Thyroid gland (tissue), 4 donors: ENCODE measurements at regions not wholly inside any gene's neighbourhood (a gene's known extent, or its start where the extent isn't known, plus 50 kb on each side); places are given as distances from the start of the nearest gene placed in this dataset.

Source experiments
- DNase-seq, 2 donors: peaks; one replicate each; pipeline ENCODE4 v3.0.0-alpha.2; 2019
- H3K27ac ChIP-seq, 3 donors: fragments of 200-600 bp; sonication (generic); 1 replicate in 2 of 3; 2 replicates in 1 of 3; pipeline ENCODE4 v1.5.1; 2016 to 2019; ENCODE audit warnings: mild to moderate bottlenecking in 1 of 3, moderate library complexity in 1 of 3
- H3K27me3 ChIP-seq: fragments of 200-600 bp; sonication (generic); one replicate; pipeline ENCODE4 v1.5.1; 2019
- H3K36me3 ChIP-seq, 2 donors: fragments of 200-600 bp; sonication (generic); one replicate each; pipeline ENCODE4 v1.5.1; 2016 to 2019
- H3K4me1 ChIP-seq, 2 donors: fragments of 200-600 bp; sonication (generic); one replicate each; pipeline ENCODE4 v1.5.1; 2017 to 2019
- H3K4me3 ChIP-seq, 3 donors: fragments of 200-600 bp; sonication (generic); replicated peaks in 1 of 3; 1 replicate in 2 of 3; 2 replicates in 1 of 3; pipeline ENCODE4 v1.5.1; 2016; ENCODE audit warnings: mild to moderate bottlenecking in 1 of 3
- H3K9me3 ChIP-seq: fragments of 200-600 bp; sonication (generic); one replicate; pipeline ENCODE4 v1.5.1; 2017
- CTCF ChIP-seq, 6 experiments: fragments of 200-600 bp in 3 of 6; fragments of 450-650 bp in 3 of 6; sonication (generic) in 3 of 6; IDR thresholded peaks; one replicate each; pipeline ENCODE4 v1.5.1; 2016 to 2019; ENCODE audit warnings: antibody characterized with exemption in 6 of 6, mild to moderate bottlenecking in 2 of 6, inconsistent platforms in 1 of 6, moderate library complexity in 1 of 6
- POLR2A ChIP-seq, 2 donors: fragments of 450-650 bp; IDR thresholded peaks; one replicate each; pipeline ENCODE4 v1.6.1; 2017; ENCODE audit warnings: antibody characterized with exemption in 2 of 2, mild to moderate bottlenecking in 2 of 2, moderate library complexity in 1 of 2
- WGBS, 2 donors: methylation state at CpG; one replicate each; pipeline ENCODE4 v1.1.5; 2017; 5-methylcytosine and 5-hydroxymethylcytosine counted together
- intact Hi-C: fragments of 100-400 bp; cut with DNase I; formaldehyde crosslinking; loops from one replicate; pipeline ENCODE4 v1.15.1; 2023

GRCh38 chr12:105840384-105840783 lies 298.4 kb downstream of the NUAK1 start:
- no peaks in the 10 kb centered on the region for H3K9me3 ChIP-seq
- H3K27me3 ChIP-seq, result no peaks in the 10 kb centered on the region
- intact Hi-C loops, result no loop called here
- no peak overlapping the region for H3K4me3 ChIP-seq
- WGBS, 2 donors, result 92 to 95% methylated on average over 4 of the region's 4 CpGs
- no peaks in the 10 kb centered on the region for H3K36me3 ChIP-seq
- H3K27ac ChIP-seq, result no peak overlapping the region
- no peak for DNase-seq
- TF ChIP-seq POLR2A (IDR thresholded peaks at IDR 0.05) (no peak), CTCF (IDR thresholded peaks at IDR 0.05) (no peak)
- H3K4me1 ChIP-seq, result no peaks in the 10 kb centered on the region

DNA sequence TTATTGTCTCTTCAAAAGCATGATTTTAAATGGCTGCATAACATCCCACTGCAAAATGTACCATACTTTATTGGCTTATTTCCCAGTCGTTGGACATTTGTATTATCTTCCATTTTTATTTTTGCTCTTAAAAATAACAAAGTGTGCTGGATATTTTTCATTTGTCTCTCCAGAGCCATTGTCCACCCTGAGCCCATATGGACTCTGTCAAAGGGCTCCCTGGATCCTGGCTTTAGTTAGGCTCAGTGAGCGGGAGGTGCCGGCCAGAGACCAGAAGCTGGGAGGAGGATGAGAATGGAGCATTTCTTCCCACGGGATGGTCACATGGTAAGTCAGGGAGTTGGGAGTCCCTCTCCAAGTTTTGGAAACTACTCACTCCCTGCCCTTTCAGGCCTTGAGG lies 296.9 kb downstream of the NUAK1 start:
- Histone ChIP-seq H3K4me1 (no peaks in the 10 kb centered on the region), H3K27me3 (no peaks in the 10 kb centered on the region), H3K36me3 (no peaks in the 10 kb centered on the region), H3K4me3 (no peak overlapping the region), H3K27ac (no peak overlapping the region), H3K9me3 (no peaks in the 10 kb centered on the region)
- WGBS, 2 donors, result 72 to 78% methylated on average over 4 of the region's 4 CpGs
- intact Hi-C loops, result no loop called here
- TF ChIP-seq POLR2A (IDR thresholded peaks at IDR 0.05), result no peak
- TF ChIP-seq CTCF (IDR thresholded peaks at IDR 0.05), result no peak
- DNase-seq, result no peak

DNA sequence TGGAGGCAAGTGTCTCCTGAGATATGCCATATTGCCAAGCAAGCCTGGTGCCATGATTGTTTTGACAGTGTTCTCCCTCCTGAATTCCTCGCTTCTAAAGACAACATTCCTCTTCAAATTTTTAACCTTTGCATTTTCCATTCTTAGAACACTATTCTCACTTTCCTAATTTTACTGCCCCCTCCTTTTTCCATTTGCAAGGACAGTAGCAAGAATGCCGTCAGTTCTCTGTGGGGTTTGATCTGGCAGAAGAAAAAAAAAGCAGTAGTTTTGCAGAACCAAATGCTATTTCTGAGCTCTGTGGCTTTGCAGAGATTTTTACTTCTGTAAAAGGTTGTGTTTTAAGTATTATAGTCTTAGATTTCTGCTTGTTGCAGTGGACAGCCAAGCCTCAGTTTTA lies 295.2 kb downstream of the NUAK1 start:
- Histone ChIP-seq H3K27me3 (no peaks in the 10 kb centered on the region), H3K36me3 (no peaks in the 10 kb centered on the region), H3K27ac (no peak overlapping the region), H3K9me3 (no peaks in the 10 kb centered on the region), H3K4me3 (no peak overlapping the region), H3K4me1 (no peaks in the 10 kb centered on the region)
- no peak for DNase-seq
- 63 to 65% methylated on average over 2 of the region's 2 CpGs for WGBS, 2 donors
- intact Hi-C loops, result no loop called here
- TF ChIP-seq CTCF (IDR thresholded peaks at IDR 0.05) (no peak), POLR2A (IDR thresholded peaks at IDR 0.05) (no peak)

GRCh38 chr12:105843986-105844760 lies 294.6 kb downstream of the NUAK1 start:
- H3K4me3 ChIP-seq, result no peak overlapping the region
- WGBS, 2 donors, result 76 to 87% methylated on average over 11 of the region's 11 CpGs
- intact Hi-C loops, result no loop called here
- TF ChIP-seq POLR2A (IDR thresholded peaks at IDR 0.05), result no peak
- TF ChIP-seq CTCF (IDR thresholded peaks at IDR 0.05), result no peak
- no peaks in the 10 kb centered on the region for H3K4me1 ChIP-seq
- no peak for DNase-seq
- H3K9me3 ChIP-seq, result no peaks in the 10 kb centered on the region
- no peak overlapping the region for H3K27ac ChIP-seq
- no peaks in the 10 kb centered on the region for H3K27me3 ChIP-seq
- H3K36me3 ChIP-seq, result no peaks in the 10 kb centered on the region

- TF ChIP-seq POLR2A (IDR thresholded peaks at IDR 0.05), result no peak
- no peak for TF ChIP-seq CTCF (IDR thresholded peaks at IDR 0.05)
- Histone ChIP-seq H3K9me3 (no peaks in the 10 kb centered on the region), H3K27ac (no peak overlapping the region), H3K4me1 (no peaks in the 10 kb centered on the region), H3K36me3 (no peaks in the 10 kb centered on the region), H3K4me3 (no peak overlapping the region), H3K27me3 (no peaks in the 10 kb centered on the region)
- intact Hi-C loops, result no loop called here
- DNase-seq, result no peak
These were observed 292.4 kb downstream of the NUAK1 start for GRCh38 chr12:105846331-105846730.
